DOHH2 (cell line): ENCODE measurements at regions not wholly inside any gene's neighbourhood (a gene's known extent, or its start where the extent isn't known, plus 50 kb on each side); places are given as distances from the start of the nearest gene placed in this dataset.

Source experiments
- H3F3A ChIP-seq: fragments of 200-600 bp; sonication (generic), shearing (Covaris generic); 2 replicates; pipeline ENCODE4 v1.6.0; 2016; ENCODE audit warnings: antibody characterized with exemption, mild to moderate bottlenecking; ENCODE audit not compliant: control insufficient read depth, insufficient read depth
- H3K27ac ChIP-seq: fragments of 200-600 bp; sonication (generic); 2 replicates; pipeline ENCODE4 v1.5.1; 2014; ENCODE audit warnings: low read depth, mild to moderate bottlenecking, low read length, moderate library complexity
- H3K27me3 ChIP-seq: fragments of 200-600 bp; sonication (generic); 2 replicates; pipeline ENCODE4 v1.6.1; 2014; ENCODE audit warnings: mild to moderate bottlenecking, low read length, mixed read lengths; ENCODE audit not compliant: control insufficient read depth
- H3K36me3 ChIP-seq: fragments of 200-600 bp; sonication (generic); 2 replicates; pipeline ENCODE4 v1.6.1; 2014; ENCODE audit warnings: mild to moderate bottlenecking, low read length, moderate library complexity, mixed read lengths; ENCODE audit not compliant: control insufficient read depth
- H3K4me1 ChIP-seq: fragments of 200-600 bp; sonication (generic); 2 replicates; pipeline ENCODE4 v1.6.1; 2014; ENCODE audit warnings: mild to moderate bottlenecking, low read length, mixed read lengths; ENCODE audit not compliant: control insufficient read depth
- H3K4me2 ChIP-seq: fragments of 200-600 bp; sonication (generic); 2 replicates; pipeline ENCODE4 v1.6.0; 2014; ENCODE audit warnings: mild to moderate bottlenecking, low read length, moderate library complexity
- H3K4me3 ChIP-seq: fragments of 200-600 bp; sonication (generic); 2 replicates; pipeline ENCODE4 v1.5.1; 2014; ENCODE audit warnings: mild to moderate bottlenecking, low read length, mixed read lengths
- H3K79me2 ChIP-seq: fragments of 200-600 bp; sonication (generic); 2 replicates; pipeline ENCODE4 v1.6.1; 2014; ENCODE audit warnings: mild to moderate bottlenecking, low read length, mixed read lengths; ENCODE audit not compliant: control insufficient read depth
- H3K9me2 ChIP-seq: fragments of 200-600 bp; sonication (generic); replicated peaks from 2 replicates; pipeline ENCODE4 v1.6.1; 2014; ENCODE audit warnings: mild to moderate bottlenecking, low read length, mixed read lengths; ENCODE audit not compliant: control insufficient read depth
- H3K9me3 ChIP-seq: fragments of 200-600 bp; sonication (generic); 2 replicates; pipeline ENCODE4 v1.6.1; 2014; ENCODE audit warnings: antibody characterized with exemption, low read length, mixed read lengths; ENCODE audit not compliant: control insufficient read depth, insufficient read depth
- H4K20me1 ChIP-seq: fragments of 200-600 bp; sonication (generic); 2 replicates; pipeline ENCODE4 v1.6.0; 2014; ENCODE audit warnings: low read depth, mild to moderate bottlenecking, antibody characterized with exemption, low read length, moderate library complexity; ENCODE audit not compliant: control insufficient read depth, insufficient read depth
- EZH2phosphoT487 ChIP-seq: fragments of 200-600 bp; sonication (generic); IDR thresholded peaks from 2 replicates; pipeline ENCODE4 v1.6.1; 2017; ENCODE audit warnings: borderline replicate concordance, mild to moderate bottlenecking, antibody characterized with exemption, low read length, moderate library complexity, mixed read lengths
- TF ChIP-seq, protein P1 (sequence below): fragments of 200-600 bp; sonication (generic); IDR thresholded peaks from one replicate; pipeline ENCODE4 v1.5.1; 2014; ENCODE audit warnings: antibody characterized with exemption, mild to moderate bottlenecking, low read depth, low read length; ENCODE audit not compliant: poor library complexity, severe bottlenecking

DNA sequence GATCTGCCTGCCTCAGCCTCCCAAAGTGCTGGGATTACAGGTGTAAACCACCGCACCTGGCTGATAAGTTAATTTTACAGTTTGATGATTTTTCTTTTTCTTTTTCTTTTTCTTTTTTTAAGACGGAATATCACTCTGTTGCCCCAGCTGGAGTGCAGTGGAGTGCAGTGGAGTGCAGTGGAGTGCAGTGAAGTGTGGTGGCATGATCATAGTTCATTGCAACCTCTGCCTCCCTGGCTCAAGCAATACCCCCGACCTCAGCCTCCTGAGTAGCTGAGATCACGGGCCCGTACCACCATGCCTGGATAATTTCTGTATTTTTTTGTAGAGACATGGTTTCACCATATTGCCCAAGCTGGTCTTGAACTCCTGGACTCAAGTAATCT lies 84.4 kb upstream of the CXADR start:
- Histone ChIP-seq H3K4me2 (no peak overlapping the region), H3K36me3 (no peaks in the 10 kb centered on the region), H3K4me1 (peaks cover 8% of the 10 kb centered on the region), H3K9me3 (no peaks in the 10 kb centered on the region), H4K20me1 (no peaks in the 10 kb centered on the region), H3K79me2 (no peaks in the 10 kb centered on the region), H3K27me3 (no peaks in the 10 kb centered on the region), H3K27ac (no peak overlapping the region), H3F3A (no peaks in the 10 kb centered on the region), H3K4me3 (no peak overlapping the region), H3K9me2 (no peaks in the 10 kb centered on the region)
- TF ChIP-seq EZH2phosphoT487: no peak
- TF ChIP-seq, protein P1, sequence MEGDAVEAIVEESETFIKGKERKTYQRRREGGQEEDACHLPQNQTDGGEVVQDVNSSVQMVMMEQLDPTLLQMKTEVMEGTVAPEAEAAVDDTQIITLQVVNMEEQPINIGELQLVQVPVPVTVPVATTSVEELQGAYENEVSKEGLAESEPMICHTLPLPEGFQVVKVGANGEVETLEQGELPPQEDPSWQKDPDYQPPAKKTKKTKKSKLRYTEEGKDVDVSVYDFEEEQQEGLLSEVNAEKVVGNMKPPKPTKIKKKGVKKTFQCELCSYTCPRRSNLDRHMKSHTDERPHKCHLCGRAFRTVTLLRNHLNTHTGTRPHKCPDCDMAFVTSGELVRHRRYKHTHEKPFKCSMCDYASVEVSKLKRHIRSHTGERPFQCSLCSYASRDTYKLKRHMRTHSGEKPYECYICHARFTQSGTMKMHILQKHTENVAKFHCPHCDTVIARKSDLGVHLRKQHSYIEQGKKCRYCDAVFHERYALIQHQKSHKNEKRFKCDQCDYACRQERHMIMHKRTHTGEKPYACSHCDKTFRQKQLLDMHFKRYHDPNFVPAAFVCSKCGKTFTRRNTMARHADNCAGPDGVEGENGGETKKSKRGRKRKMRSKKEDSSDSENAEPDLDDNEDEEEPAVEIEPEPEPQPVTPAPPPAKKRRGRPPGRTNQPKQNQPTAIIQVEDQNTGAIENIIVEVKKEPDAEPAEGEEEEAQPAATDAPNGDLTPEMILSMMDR: no peak

DNA sequence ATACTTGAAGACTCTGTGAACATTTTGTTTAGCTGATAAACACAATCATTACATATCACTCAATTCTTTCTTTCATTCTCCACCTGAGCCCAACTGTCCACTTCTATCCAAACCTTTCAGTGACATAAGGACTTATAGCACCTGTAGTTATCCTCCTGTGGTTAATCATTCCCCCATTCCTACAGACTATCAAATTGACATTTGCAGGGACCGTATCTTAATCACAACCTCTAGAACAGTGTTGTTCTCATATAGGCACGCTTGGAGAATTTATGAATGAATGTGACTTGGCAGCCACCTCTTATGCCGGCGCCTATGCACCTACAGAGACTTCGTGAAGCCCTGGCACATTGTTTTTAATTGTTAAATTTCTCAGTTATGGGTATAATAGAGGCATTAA lies 83.9 kb upstream of the CXADR start:
- H3K79me2 ChIP-seq: no peaks in the 10 kb centered on the region
- H4K20me1 ChIP-seq: no peaks in the 10 kb centered on the region
- H3K27ac ChIP-seq: no peak overlapping the region
- H3K4me3 ChIP-seq: no peak overlapping the region
- no peaks in the 10 kb centered on the region for H3K27me3 ChIP-seq
- H3K4me1 ChIP-seq: peaks cover 8% of the 10 kb centered on the region
- no peaks in the 10 kb centered on the region for H3F3A ChIP-seq
- TF ChIP-seq, protein P1: no peak
- no peak for TF ChIP-seq EZH2phosphoT487
- H3K9me3 ChIP-seq: no peaks in the 10 kb centered on the region
- H3K4me2 ChIP-seq: no peak overlapping the region
- H3K36me3 ChIP-seq: no peaks in the 10 kb centered on the region
- H3K9me2 ChIP-seq: no peaks in the 10 kb centered on the region; the same call in 1 of the 2 replicates

DNA sequence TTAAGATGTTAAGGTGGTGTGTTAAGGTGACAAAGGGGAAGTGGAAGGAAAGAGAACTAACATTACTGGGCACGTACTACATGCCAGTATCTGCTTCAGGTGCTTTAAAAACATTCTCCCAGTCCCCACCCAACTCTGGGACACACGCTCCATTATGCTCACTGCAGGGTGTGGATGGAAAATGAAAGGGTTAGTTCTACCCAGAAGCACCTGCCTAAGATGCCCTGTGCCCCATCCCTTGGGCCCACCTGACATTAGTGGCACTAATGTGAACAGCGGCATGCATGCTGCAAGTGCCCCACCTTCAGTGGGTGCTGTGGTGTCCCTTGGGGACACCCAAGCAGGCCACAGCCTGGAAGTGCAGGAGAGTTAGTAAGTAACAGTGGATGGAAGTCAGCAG lies 82.9 kb upstream of the CXADR start:
- no peaks in the 10 kb centered on the region for H3K9me3 ChIP-seq
- H3K36me3 ChIP-seq: no peaks in the 10 kb centered on the region
- H3K79me2 ChIP-seq: no peaks in the 10 kb centered on the region
- TF ChIP-seq, protein P1: no peak
- no peak for TF ChIP-seq EZH2phosphoT487
- no peaks in the 10 kb centered on the region for H3F3A ChIP-seq
- H4K20me1 ChIP-seq: no peaks in the 10 kb centered on the region
- H3K27ac ChIP-seq: no peak overlapping the region
- H3K4me2 ChIP-seq: no peak overlapping the region
- H3K4me1 ChIP-seq: peaks cover 8% of the 10 kb centered on the region
- H3K27me3 ChIP-seq: no peaks in the 10 kb centered on the region
- no peaks in the 10 kb centered on the region; the same call in 1 of the 2 replicates for H3K9me2 ChIP-seq
- H3K4me3 ChIP-seq: no peak overlapping the region

DNA sequence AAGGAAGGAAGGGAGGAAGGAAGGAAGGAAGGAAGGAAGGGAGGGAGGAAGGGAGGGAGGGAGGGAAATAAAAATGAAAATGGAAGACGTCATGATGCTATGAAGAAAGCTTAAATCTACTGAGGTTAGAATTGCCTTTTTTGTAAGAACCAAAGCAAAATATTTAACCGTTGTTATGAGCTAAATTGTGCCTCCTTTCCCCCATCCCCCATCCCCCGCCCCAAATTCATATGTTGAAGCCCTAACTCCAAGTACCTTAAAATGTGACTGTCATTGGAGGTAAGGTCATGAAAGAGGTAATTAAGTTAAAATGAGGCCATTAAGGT lies 80.1 kb upstream of the CXADR start:
- no peaks in the 10 kb centered on the region for H3K36me3 ChIP-seq
- H3K79me2 ChIP-seq: no peaks in the 10 kb centered on the region
- H3K4me2 ChIP-seq: no peak overlapping the region
- H3K4me1 ChIP-seq: peaks cover 8% of the 10 kb centered on the region
- no peak overlapping the region for H3K27ac ChIP-seq
- no peaks in the 10 kb centered on the region for H3F3A ChIP-seq
- H3K27me3 ChIP-seq: no peaks in the 10 kb centered on the region
- no peak overlapping the region for H3K4me3 ChIP-seq
- no peaks in the 10 kb centered on the region for H4K20me1 ChIP-seq
- H3K9me2 ChIP-seq: no peaks in the 10 kb centered on the region; the same call in 1 of the 2 replicates
- TF ChIP-seq EZH2phosphoT487: no peak
- no peaks in the 10 kb centered on the region for H3K9me3 ChIP-seq
